Upper lobe of right lung (tissue), 1 donor: ENCODE measurements at regions not wholly inside any gene's neighbourhood (a gene's known extent, or its start where the extent isn't known, plus 50 kb on each side); places are given as distances from the start of the nearest gene placed in this dataset.

Experiments
- ATAC-seq: fragments of 200-7000 bp; cut with Tn5 transposase; one replicate; pipeline ENCODE4 v1.9.1; 2020; ENCODE audit warnings: mild to moderate bottlenecking, moderate library complexity
- DNase-seq: peaks from one replicate; pipeline ENCODE4 v3.0.0-alpha.2; 2020
- H3K27ac ChIP-seq: fragments of 200-600 bp; one replicate; pipeline ENCODE4 v1.8.0; 2022
- H3K27me3 ChIP-seq: fragments of 200-600 bp; one replicate; pipeline ENCODE4 v1.8.0; 2022; ENCODE audit warnings: mild to moderate bottlenecking
- H3K36me3 ChIP-seq: fragments of 200-600 bp; one replicate; pipeline ENCODE4 v1.8.0; 2022
- H3K4me1 ChIP-seq: fragments of 200-600 bp; one replicate; pipeline ENCODE4 v1.8.0; 2022
- H3K4me3 ChIP-seq: fragments of 200-600 bp; one replicate; pipeline ENCODE4 v1.8.0; 2022; ENCODE audit warnings: mild to moderate bottlenecking
- H3K9me3 ChIP-seq: fragments of 200-600 bp; one replicate; pipeline ENCODE4 v1.8.0; 2022
- CTCF ChIP-seq: fragments of 200-600 bp; IDR thresholded peaks from one replicate; pipeline ENCODE4 v1.8.0; 2022; ENCODE audit warnings: antibody characterized with exemption
- intact Hi-C: fragments of 100-400 bp; cut with DNase I; formaldehyde crosslinking; loops from one replicate; pipeline ENCODE4 v1.11.0; 2022
- donor health status: DM: no; HTN: yes; CAD: no; lungs with severe emphysema.

- no peak overlapping the region for H3K27ac ChIP-seq
- H3K36me3 ChIP-seq = no peaks in the 10 kb centered on the region
- H3K27me3 ChIP-seq = no peaks in the 10 kb centered on the region
- no peak for TF ChIP-seq CTCF
- DNase-seq (no peak), ATAC-seq (no peak)
- no peak overlapping the region for H3K4me3 ChIP-seq
- H3K4me1 ChIP-seq = no peaks in the 10 kb centered on the region
- no peaks in the 10 kb centered on the region for H3K9me3 ChIP-seq
- intact Hi-C loops = no loop called here
Observed at GRCh38 chr20:4476903-4477500, 209.3 kb upstream of the PRNP start.

DNA sequence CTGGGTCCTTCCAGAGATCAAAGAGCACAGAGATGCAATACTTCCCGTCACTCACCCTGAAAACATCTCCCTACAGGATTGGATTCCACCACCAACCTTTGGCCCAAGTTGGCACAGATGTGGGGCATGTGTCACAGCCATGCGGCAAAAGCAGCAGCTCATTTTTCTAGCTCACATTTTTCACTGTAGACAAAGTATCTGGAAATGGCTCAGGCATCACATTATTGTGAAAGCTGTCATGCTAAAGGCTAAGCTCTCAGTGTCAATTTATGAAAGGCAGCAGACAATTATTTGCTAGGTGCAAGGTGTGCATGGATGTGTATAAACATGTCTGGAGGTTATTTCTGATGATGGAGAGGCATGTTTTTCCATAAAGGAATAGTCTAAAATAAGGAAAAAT is 213.3 kb upstream of the PRNP start:
- H3K36me3 ChIP-seq = no peaks in the 10 kb centered on the region
- intact Hi-C loops = no loop called here
- H3K4me3 ChIP-seq = no peak overlapping the region
- DNase-seq (no peak), ATAC-seq (no peak)
- no peaks in the 10 kb centered on the region for H3K27me3 ChIP-seq
- no peak for TF ChIP-seq CTCF
- no peaks in the 10 kb centered on the region for H3K4me1 ChIP-seq
- no peak overlapping the region for H3K27ac ChIP-seq
- no peaks in the 10 kb centered on the region for H3K9me3 ChIP-seq

DNA sequence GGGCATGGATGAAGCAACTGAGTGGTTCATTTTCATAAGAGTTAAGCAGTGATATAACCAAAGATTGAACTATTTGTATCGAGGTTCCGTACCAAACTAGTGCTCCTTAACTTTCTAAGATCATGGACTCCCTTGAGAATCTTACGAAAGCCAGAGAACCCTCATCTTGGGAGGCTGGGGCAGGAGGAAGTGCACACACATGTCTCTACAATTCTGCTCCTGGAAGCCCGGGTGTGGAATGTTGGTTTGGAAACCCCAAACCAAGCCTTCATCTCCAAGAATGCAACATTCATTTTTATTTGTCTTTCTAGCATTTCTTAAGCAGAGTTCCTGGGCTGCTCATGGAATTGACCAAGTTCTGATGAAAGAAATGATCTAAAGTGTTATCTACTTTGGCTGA is 215.0 kb upstream of the PRNP start:
- no peak for TF ChIP-seq CTCF
- H3K9me3 ChIP-seq = no peaks in the 10 kb centered on the region
- no peak overlapping the region for H3K4me3 ChIP-seq
- no peaks in the 10 kb centered on the region for H3K27me3 ChIP-seq
- ATAC-seq (no peak), DNase-seq (no peak)
- intact Hi-C loops = no loop called here
- H3K27ac ChIP-seq = no peak overlapping the region
- H3K4me1 ChIP-seq = no peaks in the 10 kb centered on the region
- no peaks in the 10 kb centered on the region for H3K36me3 ChIP-seq

DNA sequence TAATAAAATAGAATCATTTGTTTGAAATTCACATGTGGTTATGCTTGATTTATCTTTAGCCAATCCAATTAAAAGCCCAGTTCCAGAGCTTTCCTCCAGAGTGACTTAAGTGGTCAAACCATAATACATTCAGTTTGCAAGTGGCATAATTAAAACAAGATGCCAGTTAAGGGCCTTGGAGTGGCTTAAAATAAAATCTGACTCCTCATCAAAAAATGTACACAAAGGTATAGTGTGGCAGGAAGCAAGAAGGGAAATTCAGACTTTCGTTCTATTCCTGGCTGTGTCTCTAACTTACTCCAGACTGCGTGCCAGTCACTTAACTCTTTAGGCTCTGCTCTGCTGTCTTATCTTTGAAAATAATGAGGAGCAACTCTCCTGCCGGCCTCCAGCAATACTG is 215.9 kb upstream of the PRNP start:
- no peak for TF ChIP-seq CTCF
- Histone ChIP-seq H3K4me3 (no peak overlapping the region), H3K27ac (no peak overlapping the region), H3K36me3 (no peaks in the 10 kb centered on the region), H3K27me3 (no peaks in the 10 kb centered on the region), H3K4me1 (no peaks in the 10 kb centered on the region), H3K9me3 (no peaks in the 10 kb centered on the region)
- ATAC-seq (no peak), DNase-seq (no peak)
- intact Hi-C loops = no loop called here

GRCh38 chr20:4469910-4470309 is 216.3 kb upstream of the PRNP start:
- Histone ChIP-seq H3K27me3 (no peaks in the 10 kb centered on the region), H3K27ac (no peak overlapping the region), H3K4me3 (no peak overlapping the region), H3K4me1 (no peaks in the 10 kb centered on the region), H3K36me3 (no peaks in the 10 kb centered on the region), H3K9me3 (no peaks in the 10 kb centered on the region)
- intact Hi-C loops = no loop called here
- no peak for ATAC-seq
- TF ChIP-seq CTCF = no peak
- DNase-seq = no peak

- Histone ChIP-seq H3K4me3 (no peak overlapping the region), H3K4me1 (no peaks in the 10 kb centered on the region), H3K9me3 (no peaks in the 10 kb centered on the region), H3K27me3 (no peaks in the 10 kb centered on the region), H3K27ac (no peak overlapping the region), H3K36me3 (no peaks in the 10 kb centered on the region)
- no peak for TF ChIP-seq CTCF
- intact Hi-C loops = no loop called here
- no peak for ATAC-seq
- no peak for DNase-seq
Observed at GRCh38 chr20:4468114-4468513, 218.1 kb upstream of the PRNP start.
